Lower leg skin (tissue), 3 donors: ENCODE measurements at regions not wholly inside any gene's neighbourhood (a gene's known extent, or its start where the extent isn't known, plus 50 kb on each side); places are given as distances from the start of the nearest gene placed in this dataset.

Experiments
- POLR2A ChIP-seq, 2 donors: fragments of 450-650 bp; IDR thresholded peaks; one replicate each; pipeline ENCODE4 v1.6.1; 2016 to 2017; ENCODE audit warnings: antibody characterized with exemption in 2 of 2, mild to moderate bottlenecking in 1 of 2, moderate library complexity in 1 of 2
- TF ChIP-seq, protein P1 (sequence below), 3 donors: fragments of 450-650 bp; IDR thresholded peaks; one replicate each; pipeline ENCODE4 v1.5.1; 2016; ENCODE audit warnings: antibody characterized with exemption in 3 of 3, mild to moderate bottlenecking in 3 of 3, moderate library complexity in 2 of 3

GRCh38 chr14:65866448-65866847 is 453.9 kb downstream of the FUT8 start:
- TF ChIP-seq, protein P1, sequence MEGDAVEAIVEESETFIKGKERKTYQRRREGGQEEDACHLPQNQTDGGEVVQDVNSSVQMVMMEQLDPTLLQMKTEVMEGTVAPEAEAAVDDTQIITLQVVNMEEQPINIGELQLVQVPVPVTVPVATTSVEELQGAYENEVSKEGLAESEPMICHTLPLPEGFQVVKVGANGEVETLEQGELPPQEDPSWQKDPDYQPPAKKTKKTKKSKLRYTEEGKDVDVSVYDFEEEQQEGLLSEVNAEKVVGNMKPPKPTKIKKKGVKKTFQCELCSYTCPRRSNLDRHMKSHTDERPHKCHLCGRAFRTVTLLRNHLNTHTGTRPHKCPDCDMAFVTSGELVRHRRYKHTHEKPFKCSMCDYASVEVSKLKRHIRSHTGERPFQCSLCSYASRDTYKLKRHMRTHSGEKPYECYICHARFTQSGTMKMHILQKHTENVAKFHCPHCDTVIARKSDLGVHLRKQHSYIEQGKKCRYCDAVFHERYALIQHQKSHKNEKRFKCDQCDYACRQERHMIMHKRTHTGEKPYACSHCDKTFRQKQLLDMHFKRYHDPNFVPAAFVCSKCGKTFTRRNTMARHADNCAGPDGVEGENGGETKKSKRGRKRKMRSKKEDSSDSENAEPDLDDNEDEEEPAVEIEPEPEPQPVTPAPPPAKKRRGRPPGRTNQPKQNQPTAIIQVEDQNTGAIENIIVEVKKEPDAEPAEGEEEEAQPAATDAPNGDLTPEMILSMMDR (IDR thresholded peaks at IDR 0.05), result no peak
- no peak for TF ChIP-seq POLR2A (IDR thresholded peaks at IDR 0.05)
